Lower lobe of right lung (tissue), 2 donors: ENCODE measurements at regions not wholly inside any gene's neighbourhood (a gene's known extent, or its start where the extent isn't known, plus 50 kb on each side); places are given as distances from the start of the nearest gene placed in this dataset.
A peak's percentile ranks its signal among the peaks of the same experiment; 100 is the strongest.

Experiments
- ATAC-seq, 2 donors: fragments of 200-7000 bp; cut with Tn5 transposase; one replicate each; pipeline ENCODE4 v1.9.1; 2020 to 2022; ENCODE audit warnings: mild to moderate bottlenecking in 2 of 2, moderate library complexity in 2 of 2
- DNase-seq: peaks from one replicate; pipeline ENCODE4 v3.0.0-alpha.2; 2020
- H3K27ac ChIP-seq: fragments of 200-600 bp; one replicate; pipeline ENCODE4 v1.8.0; 2022
- H3K27me3 ChIP-seq: fragments of 200-600 bp; one replicate; pipeline ENCODE4 v1.8.0; 2022; ENCODE audit warnings: low read depth
- H3K36me3 ChIP-seq: fragments of 200-600 bp; one replicate; pipeline ENCODE4 v1.8.0; 2022; ENCODE audit warnings: mild to moderate bottlenecking
- H3K4me1 ChIP-seq: fragments of 200-600 bp; one replicate; pipeline ENCODE4 v1.8.0; 2022
- H3K4me3 ChIP-seq: fragments of 200-600 bp; one replicate; pipeline ENCODE4 v1.8.0; 2022; ENCODE audit warnings: mild to moderate bottlenecking
- H3K9me3 ChIP-seq: fragments of 200-600 bp; one replicate; pipeline ENCODE4 v1.8.0; 2022
- CTCF ChIP-seq: fragments of 200-600 bp; IDR thresholded peaks from one replicate; pipeline ENCODE4 v1.8.0; 2022; ENCODE audit warnings: antibody characterized with exemption, mild to moderate bottlenecking
- intact Hi-C: fragments of 100-400 bp; cut with DNase I; formaldehyde crosslinking; loops from one replicate; pipeline ENCODE4 v1.11.0; 2022
- donor health status: DM: no; HTN: yes; CAD: no; lungs with severe emphysema.

- Histone ChIP-seq H3K27me3 (no peaks in the 10 kb centered on the region), H3K9me3 (no peaks in the 10 kb centered on the region), H3K36me3 (no peaks in the 10 kb centered on the region), H3K4me3 (no peak overlapping the region), H3K27ac (no peak overlapping the region), H3K4me1 (no peaks in the 10 kb centered on the region)
- no peak for DNase-seq
- peak; percentile 72 for TF ChIP-seq CTCF
- peak; percentile 72 to 77 for ATAC-seq
- intact Hi-C loops = loop anchor here (10.0 kb wide), 1 partner anchor 374 kb away; no protein-coding TSS in a partner anchor
These were observed 425.7 kb downstream of the KLF12 start for GRCh38 chr13:73708393-73708985.

- H3K4me1 ChIP-seq = no peaks in the 10 kb centered on the region
- H3K36me3 ChIP-seq = no peaks in the 10 kb centered on the region
- no peak overlapping the region for H3K4me3 ChIP-seq
- TF ChIP-seq CTCF = no peak
- no peak overlapping the region for H3K27ac ChIP-seq
- H3K9me3 ChIP-seq = no peaks in the 10 kb centered on the region
- intact Hi-C loops = loop anchor here (10.0 kb wide), 1 partner anchor 370 kb away; no protein-coding TSS in a partner anchor
- ATAC-seq (no peak), DNase-seq (no peak)
- H3K27me3 ChIP-seq = no peaks in the 10 kb centered on the region
These were observed 429.6 kb downstream of the KLF12 start for GRCh38 chr13:73704587-73704986.

GRCh38 chr13:73703606-73704005 lies 430.6 kb downstream of the KLF12 start:
- intact Hi-C loops = loop anchor here (10.0 kb wide), 1 partner anchor 369 kb away; no protein-coding TSS in a partner anchor
- no peaks in the 10 kb centered on the region for H3K36me3 ChIP-seq
- peak; percentile 74 to 87 for ATAC-seq
- H3K9me3 ChIP-seq = no peaks in the 10 kb centered on the region
- H3K4me1 ChIP-seq = no peaks in the 10 kb centered on the region
- no peak for DNase-seq
- H3K27ac ChIP-seq = peak overlapping the region; percentile 18
- TF ChIP-seq CTCF = no peak
- no peak overlapping the region for H3K4me3 ChIP-seq
- H3K27me3 ChIP-seq = no peaks in the 10 kb centered on the region

GRCh38 chr13:73702419-73703071 lies 431.7 kb downstream of the KLF12 start:
- no peak overlapping the region for H3K4me3 ChIP-seq
- H3K9me3 ChIP-seq = no peaks in the 10 kb centered on the region
- peak overlapping the region; percentile 12 for H3K27ac ChIP-seq
- DNase-seq (no peak), ATAC-seq (peak; percentile 51 to 74)
- H3K4me1 ChIP-seq = no peaks in the 10 kb centered on the region
- H3K36me3 ChIP-seq = no peaks in the 10 kb centered on the region
- H3K27me3 ChIP-seq = no peaks in the 10 kb centered on the region
- intact Hi-C loops = loop anchor here (10.0 kb wide), 1 partner anchor 368 kb away; no protein-coding TSS in a partner anchor
- no peak for TF ChIP-seq CTCF

- no peak for ATAC-seq
- Histone ChIP-seq H3K4me1 (no peaks in the 10 kb centered on the region), H3K27ac (no peak overlapping the region), H3K9me3 (no peaks in the 10 kb centered on the region), H3K4me3 (no peak overlapping the region), H3K27me3 (no peaks in the 10 kb centered on the region), H3K36me3 (no peaks in the 10 kb centered on the region)
- DNase-seq = no peak
- TF ChIP-seq CTCF = no peak
- intact Hi-C loops = loop anchor here (10.0 kb wide), 1 partner anchor 366 kb away; no protein-coding TSS in a partner anchor
These were observed 433.0 kb downstream of the KLF12 start for GRCh38 chr13:73701160-73701559.
